ENCODE measurements at regions not wholly inside any gene's neighbourhood (a gene's known extent, or its start where the extent isn't known, plus 50 kb on each side); places are given as distances from the start of the nearest gene placed in this dataset.

DNA sequence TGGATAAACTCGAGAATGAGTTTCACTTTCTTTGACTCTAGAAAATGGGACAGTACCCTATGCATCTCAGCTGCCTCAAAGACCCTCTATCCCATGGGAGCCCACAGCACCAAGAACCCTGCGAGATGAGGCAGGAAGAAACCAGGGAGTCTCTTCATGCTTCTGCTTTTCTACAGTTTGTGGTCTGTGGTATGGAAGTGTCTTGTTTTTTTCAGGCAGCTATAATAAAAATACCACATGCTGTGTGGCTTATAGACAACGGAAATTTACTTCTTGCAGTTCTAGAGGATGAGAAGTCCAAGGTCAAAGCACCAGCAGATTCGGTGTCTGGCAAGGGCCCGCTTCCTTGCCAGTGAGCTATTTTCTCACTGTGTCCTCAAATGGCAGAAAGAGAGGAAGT, 257.9 kb downstream of the SUCLG1 start:
- H3K36me3 ChIP-seq (ENCODE audit: control insufficient read depth in 2 of 2, insufficient read depth in 1 of 2, low read length in 2 of 2): no peaks in the 10 kb centered on the region
- TF ChIP-seq REPIN1 (tag by site-specific recombination; IDR thresholded peaks at IDR 0.05; ENCODE audit: low read depth) (no peak), ZNF654 (tag by site-specific recombination; IDR thresholded peaks at IDR 0.05; ENCODE audit: low read depth) (no peak), KLF8 (tag by site-specific recombination; IDR thresholded peaks at IDR 0.05) (no peak), ZNF670 (tag by site-specific recombination; IDR thresholded peaks at IDR 0.05; ENCODE audit: low read depth) (no peak), ZSCAN16 (tag by site-specific recombination; IDR thresholded peaks at IDR 0.05) (no peak), ZNF202 (tag by site-specific recombination; IDR thresholded peaks at IDR 0.05; ENCODE audit: borderline replicate concordance) (no peak), ZNF747 (tag by site-specific recombination; IDR thresholded peaks at IDR 0.05) (no peak), ZNF16 (tag by site-specific recombination; IDR thresholded peaks at IDR 0.05; ENCODE audit: low read depth) (no peak)
- no peak overlapping the region for H3K27ac ChIP-seq (ENCODE audit: extremely low read depth, low read depth, low read length)
- POLR2A ChIA-PET: no interaction called here
- no peaks in the 10 kb centered on the region for H3K9me3 ChIP-seq (ENCODE audit: control insufficient read depth, insufficient read depth, low read depth, low read length)
- no peak overlapping the region for H3K4me3 ChIP-seq (ENCODE audit: low read depth, low read length)
- CTCF ChIA-PET: interaction anchor here (0.5 to 0.8 kb wide), 2 partner anchors 13 to 35 kb away, joined by 3 to 4 read pairs; no protein-coding TSS in a partner anchor
- H3K4me1 ChIP-seq (ENCODE audit: control insufficient read depth, insufficient read depth, low read length): no peaks in the 10 kb centered on the region

DNA sequence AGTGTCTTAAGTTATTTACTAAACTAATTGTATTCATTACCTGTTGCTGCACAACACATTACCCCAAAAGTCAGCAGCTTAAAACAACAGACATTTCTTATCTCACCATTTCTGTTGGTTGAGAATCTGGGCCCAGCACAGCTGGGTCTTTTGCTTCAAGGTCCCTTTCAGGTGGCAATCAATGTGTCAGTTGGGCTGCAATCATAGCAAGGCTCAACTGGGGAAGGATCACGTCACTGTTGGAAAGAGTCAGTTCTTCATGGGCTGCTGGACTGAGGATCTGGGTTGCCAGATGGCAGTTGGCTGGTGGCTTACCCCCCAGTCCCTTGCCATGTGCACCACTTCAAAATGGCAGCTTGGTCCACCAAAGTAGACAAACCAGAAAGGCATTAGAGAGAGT, 261.2 kb downstream of the SUCLG1 start:
- TF ChIP-seq ZNF146 (tag by site-specific recombination; IDR thresholded peaks at IDR 0.05): no peak
- no peak for TF ChIP-seq ZNF174 (tag by site-specific recombination; IDR thresholded peaks at IDR 0.05)
- no peak for TF ChIP-seq TRIM28 (IDR thresholded peaks at IDR 0.05; ENCODE audit: borderline replicate concordance, low read length)
- no peak for TF ChIP-seq ZNF558 (tag by site-specific recombination; IDR thresholded peaks at IDR 0.05)
- TF ChIP-seq SCRT2 (tag by site-specific recombination; IDR thresholded peaks at IDR 0.05): peak; percentile 22; the same call in 1 of the 2 replicates
- ChIA-PET POLR2A (no interaction called here), CTCF (no interaction called here)

GRCh38 chr2:84194949-84195644, 264.0 kb downstream of the SUCLG1 start:
- POLR2A ChIA-PET: no interaction called here
- TF ChIP-seq, protein P1, sequence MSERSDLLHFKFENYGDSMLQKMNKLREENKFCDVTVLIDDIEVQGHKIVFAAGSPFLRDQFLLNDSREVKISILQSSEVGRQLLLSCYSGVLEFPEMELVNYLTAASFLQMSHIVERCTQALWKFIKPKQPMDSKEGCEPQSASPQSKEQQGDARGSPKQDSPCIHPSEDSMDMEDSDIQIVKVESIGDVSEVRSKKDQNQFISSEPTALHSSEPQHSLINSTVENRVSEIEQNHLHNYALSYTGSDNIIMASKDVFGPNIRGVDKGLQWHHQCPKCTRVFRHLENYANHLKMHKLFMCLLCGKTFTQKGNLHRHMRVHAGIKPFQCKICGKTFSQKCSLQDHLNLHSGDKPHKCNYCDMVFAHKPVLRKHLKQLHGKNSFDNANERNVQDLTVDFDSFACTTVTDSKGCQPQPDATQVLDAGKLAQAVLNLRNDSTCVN (tag by site-specific recombination; optimal IDR thresholded peaks at IDR 0.05): no peak
- no peak for TF ChIP-seq ZNF121 (tag by site-specific recombination; IDR thresholded peaks at IDR 0.05)
- no peak for TF ChIP-seq ZNF561 (tag by site-specific recombination; IDR thresholded peaks at IDR 0.05; ENCODE audit: borderline replicate concordance)

More for the DNA sequence above, 261.2 kb downstream of the SUCLG1 start:
- Histone ChIP-seq H3K4me3 (ENCODE audit: low read depth, low read length) (no peak overlapping the region), H3K4me1 (ENCODE audit: control insufficient read depth, insufficient read depth, low read length) (no peaks in the 10 kb centered on the region), H3K27ac (ENCODE audit: extremely low read depth, low read depth, low read length) (no peak overlapping the region), H3K9me3 (ENCODE audit: control insufficient read depth, insufficient read depth, low read depth, low read length) (no peaks in the 10 kb centered on the region), H3K36me3 (ENCODE audit: control insufficient read depth in 2 of 2, insufficient read depth in 1 of 2, low read length in 2 of 2) (no peaks in the 10 kb centered on the region)

GRCh38 chr2:84194181-84194580, 264.9 kb downstream of the SUCLG1 start:
- no peaks in the 10 kb centered on the region for H3K9me3 ChIP-seq (ENCODE audit: control insufficient read depth, insufficient read depth, low read depth, low read length)
- ChIA-PET CTCF (no interaction called here), POLR2A (no interaction called here)
- no peak overlapping the region for H3K27ac ChIP-seq (ENCODE audit: extremely low read depth, low read depth, low read length)
- H3K36me3 ChIP-seq (ENCODE audit: control insufficient read depth in 2 of 2, insufficient read depth in 1 of 2, low read length in 2 of 2): no peaks in the 10 kb centered on the region
- no peaks in the 10 kb centered on the region for H3K4me1 ChIP-seq (ENCODE audit: control insufficient read depth, insufficient read depth, low read length)
- no peak for TF ChIP-seq ZNF266 (tag by site-specific recombination; IDR thresholded peaks at IDR 0.05; ENCODE audit: low read depth)
- no peak for TF ChIP-seq HOXA7 (CRISPR knock-in tag; IDR thresholded peaks at IDR 0.05; ENCODE audit: borderline replicate concordance)
- no peak for TF ChIP-seq SCRT1 (tag by site-specific recombination; IDR thresholded peaks at IDR 0.05; ENCODE audit: borderline replicate concordance)
- TF ChIP-seq ZNF76 (tag by site-specific recombination; IDR thresholded peaks at IDR 0.05; ENCODE audit: borderline replicate concordance, low read depth): no peak
- no peak for TF ChIP-seq ZNF561 (tag by site-specific recombination; IDR thresholded peaks at IDR 0.05; ENCODE audit: borderline replicate concordance)
- TF ChIP-seq ZNF16 (tag by site-specific recombination; IDR thresholded peaks at IDR 0.05; ENCODE audit: low read depth): no peak
- no peak for TF ChIP-seq ZNF175 (tag by site-specific recombination; IDR thresholded peaks at IDR 0.05)
- TF ChIP-seq ZNF423 (tag by site-specific recombination; IDR thresholded peaks at IDR 0.05): no peak
- no peak for TF ChIP-seq ZNF140 (tag by site-specific recombination; IDR thresholded peaks at IDR 0.05)
- no peak for TF ChIP-seq GLIS1 (tag by site-specific recombination; IDR thresholded peaks at IDR 0.05)
- no peak overlapping the region for H3K4me3 ChIP-seq (ENCODE audit: low read depth, low read length)

More at GRCh38 chr2:84194949-84195644, 264.0 kb downstream of the SUCLG1 start:
- Histone ChIP-seq H3K4me1 (ENCODE audit: control insufficient read depth, insufficient read depth, low read length) (no peaks in the 10 kb centered on the region), H3K9me3 (ENCODE audit: control insufficient read depth, insufficient read depth, low read depth, low read length) (no peaks in the 10 kb centered on the region), H3K27ac (ENCODE audit: extremely low read depth, low read depth, low read length) (no peak overlapping the region), H3K4me3 (ENCODE audit: low read depth, low read length) (no peak overlapping the region), H3K36me3 (ENCODE audit: control insufficient read depth in 2 of 2, insufficient read depth in 1 of 2, low read length in 2 of 2) (no peaks in the 10 kb centered on the region)
- CTCF ChIA-PET: no interaction called here

Data from HEK293 (cell line).